NCI-H1092 treated with DMSO at 0.1 percent for 48 hours (cell line): ENCODE measurements at regions not wholly inside any gene's neighbourhood (a gene's known extent, or its start where the extent isn't known, plus 50 kb on each side); places are given as distances from the start of the nearest gene placed in this dataset.
A peak's percentile ranks its signal among the peaks of the same experiment; 100 is the strongest.
"Not testable (repeated sequence)": the region's sequence is repeated elsewhere in the genome, so short reads cannot be mapped to it uniquely, and the experiment has no call there.

ENCODE experiments used
- DNase-seq: peaks from one replicate; lab custom pipeline; 2025; lab: John Stamatoyannopoulos, UW

- DNase-seq, result not testable (repeated sequence)
These were observed 1086.5 kb downstream of the TYW1 start for GRCh38 chr7:68082961-68083657.

GRCh38 chr7:68087401-68087800, 1090.8 kb downstream of the TYW1 start:
- DNase-seq, result no peak

- DNase-seq, result no peak
These were observed 1092.2 kb downstream of the TYW1 start for GRCh38 chr7:68088879-68089278.

- DNase-seq, result not testable (repeated sequence)
These were observed 1093.6 kb downstream of the TYW1 start for GRCh38 chr7:68090256-68090655.

DNA sequence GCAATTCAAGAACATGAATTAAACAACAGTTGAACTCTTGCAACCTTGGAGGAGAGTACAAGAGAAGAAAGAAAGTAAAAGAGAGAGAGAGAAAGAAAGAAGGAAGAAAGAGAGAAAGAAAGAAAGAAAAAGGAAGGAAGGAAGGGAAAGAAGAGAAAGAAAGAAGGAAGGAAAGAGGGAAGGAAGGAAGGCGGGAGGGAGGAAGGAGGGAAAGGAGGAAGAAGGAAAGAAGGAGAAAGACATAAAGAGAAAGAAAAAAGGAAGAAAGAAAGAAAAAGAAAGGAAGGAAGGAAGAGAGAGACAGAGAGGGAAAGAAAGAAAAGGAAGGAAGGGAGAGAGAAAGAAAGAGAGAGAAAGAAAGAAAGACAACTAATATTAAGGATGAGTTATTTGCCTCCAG, 1106.7 kb downstream of the TYW1 start:
- DNase-seq, result no peak

- peak; percentile 86 for DNase-seq
These were observed 1110.6 kb downstream of the TYW1 start for GRCh38 chr7:68107261-68107660.

DNA sequence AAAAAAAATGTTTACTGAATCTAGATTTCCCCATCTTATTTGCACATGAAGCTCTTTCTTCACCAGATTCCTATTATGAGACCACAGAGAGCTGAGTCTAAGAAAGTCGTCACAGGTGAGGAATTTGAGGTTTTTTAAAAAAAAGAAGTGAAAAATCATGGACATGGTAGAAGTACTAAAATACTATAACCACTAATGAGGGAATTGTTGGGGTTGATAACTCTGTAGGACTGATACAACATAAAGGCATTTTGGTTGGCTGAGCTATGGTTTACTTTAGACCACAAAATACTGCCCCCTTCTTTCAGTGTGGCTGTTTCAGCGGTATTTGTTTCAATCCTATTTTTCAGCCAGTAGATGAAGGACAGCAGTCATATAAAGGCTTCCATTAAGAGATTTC, 1111.3 kb downstream of the TYW1 start:
- no peak for DNase-seq

DNA sequence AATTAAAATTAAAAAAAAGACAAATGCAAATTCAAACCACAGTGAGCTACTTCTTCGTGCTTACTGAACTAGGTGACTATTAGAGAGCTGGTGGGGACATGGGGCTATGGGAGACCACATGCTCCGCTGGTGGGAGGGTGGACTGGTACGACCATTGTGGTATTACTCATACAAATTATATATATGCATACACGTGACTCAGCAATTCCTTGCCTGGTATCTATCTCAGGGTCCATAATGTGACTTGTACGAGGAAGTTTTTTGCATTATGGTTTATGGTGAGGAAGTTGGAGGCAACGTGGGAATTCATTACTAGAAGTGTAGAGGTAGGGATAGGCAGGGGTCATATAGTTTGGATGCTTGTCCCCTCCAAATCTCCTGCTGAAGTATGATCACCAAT, 1112.7 kb downstream of the TYW1 start:
- DNase-seq, result no peak

- DNase-seq, result no peak
These were observed 1122.8 kb downstream of the TYW1 start for GRCh38 chr7:68119411-68119810.

DNA sequence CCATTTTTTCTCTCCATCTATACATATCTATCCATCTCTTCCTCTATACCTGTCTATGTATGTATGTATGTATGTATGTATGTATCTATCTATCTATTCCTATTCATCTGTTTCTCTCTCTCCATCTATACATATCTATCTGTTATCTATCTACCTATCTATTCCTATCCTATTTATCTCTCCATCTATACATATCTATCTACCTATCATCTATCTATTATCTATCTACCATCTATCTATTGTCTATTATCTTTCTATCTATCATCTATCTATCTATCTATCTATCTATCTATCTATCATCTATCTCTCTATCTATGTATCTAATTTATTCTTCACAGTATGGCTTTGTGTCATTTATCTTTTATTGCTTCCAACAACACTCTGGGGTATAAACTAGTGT, 1124.4 kb downstream of the TYW1 start:
- no peak for DNase-seq

- no peak for DNase-seq
These were observed 1125.0 kb downstream of the TYW1 start for GRCh38 chr7:68121655-68122054.

DNA sequence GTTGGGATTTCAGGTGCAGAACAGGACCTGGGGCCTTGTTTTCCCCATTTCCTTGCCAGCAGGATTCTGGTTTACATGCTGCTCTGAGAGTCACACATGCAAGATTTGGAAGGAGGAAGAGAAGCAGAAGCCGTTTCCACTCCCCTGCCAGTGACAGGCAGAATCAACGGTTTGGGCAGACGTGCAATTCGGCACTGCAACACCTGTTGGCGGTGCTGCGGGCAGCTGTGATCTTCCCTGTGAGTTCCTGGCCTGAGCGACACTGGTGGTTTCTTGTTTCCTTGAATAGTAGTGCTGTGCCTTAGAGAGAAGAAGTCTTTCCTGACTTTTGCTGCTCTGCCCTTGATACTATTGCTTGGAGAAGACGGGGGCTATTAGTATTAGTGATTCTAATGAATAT, 1126.2 kb downstream of the TYW1 start:
- DNase-seq, result no peak

DNA sequence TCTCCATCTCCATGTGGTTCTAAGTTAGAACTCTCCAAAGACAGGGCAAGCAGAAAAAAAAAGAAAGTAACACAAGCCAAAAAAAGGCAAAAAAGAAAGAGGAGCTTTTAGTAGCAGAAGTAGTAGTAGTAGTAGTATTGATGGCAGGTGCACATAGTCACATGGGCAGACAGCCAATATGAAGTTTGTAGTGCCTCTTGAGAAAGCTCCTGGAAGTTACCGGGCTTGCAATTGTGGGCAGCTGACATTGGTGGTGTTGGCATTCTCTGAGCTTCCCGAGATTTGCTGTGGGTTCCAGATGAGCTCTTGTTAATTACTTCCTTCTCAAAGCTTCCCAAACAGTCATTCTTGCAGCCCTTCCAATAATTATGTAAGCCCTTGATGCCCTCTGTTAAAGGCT, 1128.5 kb downstream of the TYW1 start:
- peak; percentile 46 for DNase-seq

DNA sequence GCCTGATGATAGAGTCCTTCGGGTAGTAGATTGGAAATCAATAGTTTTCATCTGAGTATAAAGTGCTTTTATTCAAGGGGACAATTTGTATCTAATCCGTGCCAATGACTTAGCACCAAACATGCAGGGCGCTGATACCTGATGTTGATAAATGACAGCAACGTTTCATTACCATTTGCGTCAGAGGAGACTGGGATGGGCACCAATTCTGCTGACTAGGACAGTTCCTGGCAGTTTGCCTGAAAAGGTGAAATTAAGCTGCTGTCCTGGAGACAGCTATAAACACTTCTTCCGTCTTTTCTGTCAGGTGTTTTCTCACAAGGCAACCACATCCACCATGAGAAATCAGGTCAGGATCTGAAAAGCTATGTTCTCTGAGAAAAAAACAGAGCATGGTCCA, 1136.4 kb downstream of the TYW1 start:
- no peak for DNase-seq

DNA sequence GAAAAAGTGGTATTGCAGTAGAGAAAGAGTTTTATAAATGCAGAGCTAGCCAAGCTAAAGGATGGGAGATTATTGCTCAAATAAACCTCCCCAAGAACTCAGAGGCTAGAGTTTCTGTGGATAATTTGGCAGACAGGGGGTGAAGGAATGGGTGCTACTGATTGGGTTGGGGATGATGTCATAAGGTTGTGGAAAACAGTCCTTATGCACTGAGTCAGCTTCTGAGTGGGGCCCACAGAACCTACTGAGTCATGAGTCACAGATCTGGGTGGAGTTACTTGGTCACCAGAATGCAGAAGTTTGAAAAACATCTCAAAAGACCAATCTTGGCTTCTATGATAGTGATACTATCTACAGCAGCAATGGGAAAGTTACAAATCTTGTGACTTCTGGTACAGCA, 1146.7 kb downstream of the TYW1 start:
- no peak for DNase-seq

- DNase-seq, result peak; percentile 92
These were observed 1150.3 kb downstream of the TYW1 start for GRCh38 chr7:68146983-68147382.

DNA sequence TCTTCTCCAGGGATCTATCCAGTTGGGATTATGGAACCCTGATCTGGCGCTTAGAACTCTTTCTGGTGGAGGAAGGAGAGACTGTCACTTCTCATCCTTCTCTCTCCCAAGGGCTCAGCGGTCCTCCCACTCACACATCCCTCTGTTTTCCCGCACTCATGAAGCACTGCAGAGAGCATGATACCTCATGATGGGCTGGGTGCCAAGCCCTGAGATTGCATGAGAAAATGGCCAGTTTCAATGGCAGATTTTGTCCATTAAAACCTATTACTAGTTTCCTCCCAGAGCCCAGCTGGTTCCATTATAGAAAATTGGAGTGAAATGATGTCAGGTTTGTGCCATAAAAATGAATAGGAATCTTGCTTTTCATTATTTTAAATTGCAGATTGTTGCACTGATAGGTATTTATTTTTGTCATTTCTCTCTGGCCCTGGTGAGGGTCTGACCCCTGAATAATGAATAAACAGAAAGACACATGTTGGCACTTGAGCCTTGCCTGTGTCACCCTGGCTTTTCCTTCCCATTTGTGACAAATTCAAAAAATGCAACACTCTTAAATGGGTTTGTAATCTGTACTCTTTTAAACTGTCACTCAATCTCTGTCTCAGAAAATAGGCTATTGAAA, 1151.1 kb downstream of the TYW1 start:
- DNase-seq, result peak; percentile 72

- peak; percentile 72 for DNase-seq
These were observed 1151.8 kb downstream of the TYW1 start for GRCh38 chr7:68148440-68148839.

- DNase-seq, result no peak
These were observed 1155.6 kb downstream of the TYW1 start for GRCh38 chr7:68152205-68152604.

DNA sequence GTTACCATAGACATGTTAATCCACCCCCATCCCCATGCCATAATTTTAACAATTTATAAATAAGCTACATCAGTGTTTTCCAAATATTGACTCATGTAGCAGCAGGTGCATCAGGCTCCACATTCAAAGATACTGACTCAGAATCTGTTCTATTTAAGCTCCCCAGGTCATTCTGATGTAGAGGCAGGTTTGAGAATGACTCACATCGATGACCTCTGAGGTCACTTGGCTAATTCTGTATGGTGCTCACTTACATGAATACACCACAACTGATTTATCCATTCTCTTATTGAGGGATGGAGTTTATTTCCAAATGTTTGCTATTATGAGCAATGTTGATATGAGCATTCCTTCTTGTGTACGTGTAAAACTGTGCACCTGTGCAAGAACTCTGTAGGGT, 1159.0 kb downstream of the TYW1 start:
- DNase-seq, result no peak

DNA sequence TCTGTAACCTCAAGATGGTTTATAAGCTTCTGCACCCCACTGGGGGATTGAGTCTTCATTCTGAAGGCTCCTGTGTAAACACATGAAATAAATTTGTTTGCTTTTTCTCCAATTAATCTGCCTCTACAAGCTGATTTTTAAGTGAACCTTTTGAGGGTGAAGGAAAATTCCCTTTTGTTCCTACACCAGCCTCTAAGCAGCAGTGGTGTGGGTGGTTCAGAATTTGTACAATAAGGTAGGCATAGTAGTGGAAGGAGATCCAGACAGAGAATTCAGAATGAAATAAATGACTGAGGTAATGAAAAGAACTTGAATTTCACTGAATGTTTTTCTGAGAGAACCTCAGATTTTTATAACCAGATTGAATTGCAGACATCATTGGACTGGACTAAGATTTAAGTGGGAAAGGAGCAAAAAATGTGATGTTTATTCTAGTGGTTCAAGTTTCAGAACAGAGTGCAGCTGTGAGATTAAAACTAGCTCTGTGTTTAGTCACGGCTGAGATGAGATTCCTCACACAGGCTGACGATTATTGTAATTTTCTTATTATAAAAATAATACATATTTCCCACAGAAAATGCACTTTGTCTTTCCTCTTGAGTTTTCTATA, 1162.2 kb downstream of the TYW1 start:
- peak; percentile 54 for DNase-seq

GRCh38 chr7:68162712-68163111, 1166.1 kb downstream of the TYW1 start:
- no peak for DNase-seq

- DNase-seq, result no peak
These were observed 1169.9 kb downstream of the TYW1 start for GRCh38 chr7:68166525-68166924.

DNA sequence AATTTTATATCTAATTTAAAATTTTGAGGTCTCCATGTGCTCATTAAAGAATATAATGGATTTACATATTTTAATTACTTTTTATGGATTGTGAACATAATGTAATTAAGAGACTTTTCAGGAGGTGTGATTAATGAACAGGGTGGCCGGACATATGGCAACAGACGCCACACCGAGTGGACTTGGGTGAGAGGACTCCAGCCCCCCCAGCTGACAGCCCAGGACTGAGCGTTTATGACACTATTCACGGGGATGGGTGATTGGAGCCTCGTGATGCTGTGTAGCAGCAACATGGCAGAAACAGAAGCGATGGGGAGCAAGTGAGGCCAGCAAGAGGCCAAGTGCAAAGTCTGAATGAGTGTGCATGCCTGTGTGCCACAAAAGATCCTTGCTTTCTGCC, 1176.9 kb downstream of the TYW1 start:
- no peak for DNase-seq
